GM23338 (cell line): ENCODE measurements at regions not wholly inside any gene's neighbourhood (a gene's known extent, or its start where the extent isn't known, plus 50 kb on each side); places are given as distances from the start of the nearest gene placed in this dataset.

Source experiments
- CREB1 ChIP-seq: fragments of 250-450 bp; sonication (Bioruptor Pico); IDR thresholded peaks from 2 replicates; pipeline ENCODE4 v1.5.0; 2020; ENCODE audit warnings: low read depth, mild to moderate bottlenecking, moderate library complexity
- EZH2 ChIP-seq: fragments of 200-600 bp; sonication (generic); IDR thresholded peaks from one replicate; pipeline ENCODE4 v1.8.0; 2017; ENCODE audit warnings: antibody characterized with exemption, mild to moderate bottlenecking, low read depth; ENCODE audit not compliant: unreplicated experiment
- JUNB ChIP-seq: IDR thresholded peaks from one replicate; pipeline ENCODE4 v1.6.1; 2016; ENCODE audit warnings: antibody characterized with exemption; ENCODE audit not compliant: unreplicated experiment
- NANOG ChIP-seq: IDR thresholded peaks from 2 replicates; pipeline ENCODE4 v1.6.1; 2016; ENCODE audit warnings: antibody characterized with exemption, borderline replicate concordance
- STAT1 ChIP-seq: IDR thresholded peaks from one replicate; pipeline ENCODE4 v1.6.1; 2016; ENCODE audit warnings: antibody characterized with exemption; ENCODE audit not compliant: unreplicated experiment
- ZNF114 ChIP-seq: fragments of 250-450 bp; sonication (Bioruptor Pico); IDR thresholded peaks from 2 replicates; pipeline ENCODE4 v1.5.0; 2020; ENCODE audit warnings: mild to moderate bottlenecking, moderate library complexity
- ZNF331 ChIP-seq: fragments of 250-450 bp; sonication (Bioruptor Pico); IDR thresholded peaks from 2 replicates; pipeline ENCODE4 v1.5.0; 2020; ENCODE audit warnings: low read depth, mild to moderate bottlenecking, moderate library complexity
- TF ChIP-seq, protein P1 (sequence below), 2 experiments: fragments of 200-600 bp in 1 of 2; sonication (generic) in 1 of 2; conservative IDR thresholded peaks; 2 replicates each; pipeline versions ENCODE4 v1.5.1 to v1.6.1; 2016 to 2017; ENCODE audit warnings: antibody characterized with exemption in 2 of 2, low read depth in 2 of 2, mild to moderate bottlenecking in 2 of 2, moderate library complexity in 1 of 2
- TF ChIP-seq, protein P2 (sequence below): IDR thresholded peaks from one replicate; pipeline ENCODE4 v1.6.1; 2018; ENCODE audit warnings: antibody characterized with exemption; ENCODE audit not compliant: unreplicated experiment

GRCh38 chr20:5369629-5370028 is 52.9 kb upstream of the PROKR2 start (continued):
- TF ChIP-seq, protein P1, sequence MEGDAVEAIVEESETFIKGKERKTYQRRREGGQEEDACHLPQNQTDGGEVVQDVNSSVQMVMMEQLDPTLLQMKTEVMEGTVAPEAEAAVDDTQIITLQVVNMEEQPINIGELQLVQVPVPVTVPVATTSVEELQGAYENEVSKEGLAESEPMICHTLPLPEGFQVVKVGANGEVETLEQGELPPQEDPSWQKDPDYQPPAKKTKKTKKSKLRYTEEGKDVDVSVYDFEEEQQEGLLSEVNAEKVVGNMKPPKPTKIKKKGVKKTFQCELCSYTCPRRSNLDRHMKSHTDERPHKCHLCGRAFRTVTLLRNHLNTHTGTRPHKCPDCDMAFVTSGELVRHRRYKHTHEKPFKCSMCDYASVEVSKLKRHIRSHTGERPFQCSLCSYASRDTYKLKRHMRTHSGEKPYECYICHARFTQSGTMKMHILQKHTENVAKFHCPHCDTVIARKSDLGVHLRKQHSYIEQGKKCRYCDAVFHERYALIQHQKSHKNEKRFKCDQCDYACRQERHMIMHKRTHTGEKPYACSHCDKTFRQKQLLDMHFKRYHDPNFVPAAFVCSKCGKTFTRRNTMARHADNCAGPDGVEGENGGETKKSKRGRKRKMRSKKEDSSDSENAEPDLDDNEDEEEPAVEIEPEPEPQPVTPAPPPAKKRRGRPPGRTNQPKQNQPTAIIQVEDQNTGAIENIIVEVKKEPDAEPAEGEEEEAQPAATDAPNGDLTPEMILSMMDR (conservative IDR thresholded peaks at IDR 0.05; ENCODE audit: low read depth in 2 of 2): no peak
- TF ChIP-seq STAT1 (no peak), EZH2 (no peak), JUNB (no peak), ZNF114 (CRISPR knock-in tag) (no peak), ZNF331 (CRISPR knock-in tag) (no peak), CREB1 (CRISPR knock-in tag) (no peak), NANOG (no peak)
- TF ChIP-seq, protein P2, sequence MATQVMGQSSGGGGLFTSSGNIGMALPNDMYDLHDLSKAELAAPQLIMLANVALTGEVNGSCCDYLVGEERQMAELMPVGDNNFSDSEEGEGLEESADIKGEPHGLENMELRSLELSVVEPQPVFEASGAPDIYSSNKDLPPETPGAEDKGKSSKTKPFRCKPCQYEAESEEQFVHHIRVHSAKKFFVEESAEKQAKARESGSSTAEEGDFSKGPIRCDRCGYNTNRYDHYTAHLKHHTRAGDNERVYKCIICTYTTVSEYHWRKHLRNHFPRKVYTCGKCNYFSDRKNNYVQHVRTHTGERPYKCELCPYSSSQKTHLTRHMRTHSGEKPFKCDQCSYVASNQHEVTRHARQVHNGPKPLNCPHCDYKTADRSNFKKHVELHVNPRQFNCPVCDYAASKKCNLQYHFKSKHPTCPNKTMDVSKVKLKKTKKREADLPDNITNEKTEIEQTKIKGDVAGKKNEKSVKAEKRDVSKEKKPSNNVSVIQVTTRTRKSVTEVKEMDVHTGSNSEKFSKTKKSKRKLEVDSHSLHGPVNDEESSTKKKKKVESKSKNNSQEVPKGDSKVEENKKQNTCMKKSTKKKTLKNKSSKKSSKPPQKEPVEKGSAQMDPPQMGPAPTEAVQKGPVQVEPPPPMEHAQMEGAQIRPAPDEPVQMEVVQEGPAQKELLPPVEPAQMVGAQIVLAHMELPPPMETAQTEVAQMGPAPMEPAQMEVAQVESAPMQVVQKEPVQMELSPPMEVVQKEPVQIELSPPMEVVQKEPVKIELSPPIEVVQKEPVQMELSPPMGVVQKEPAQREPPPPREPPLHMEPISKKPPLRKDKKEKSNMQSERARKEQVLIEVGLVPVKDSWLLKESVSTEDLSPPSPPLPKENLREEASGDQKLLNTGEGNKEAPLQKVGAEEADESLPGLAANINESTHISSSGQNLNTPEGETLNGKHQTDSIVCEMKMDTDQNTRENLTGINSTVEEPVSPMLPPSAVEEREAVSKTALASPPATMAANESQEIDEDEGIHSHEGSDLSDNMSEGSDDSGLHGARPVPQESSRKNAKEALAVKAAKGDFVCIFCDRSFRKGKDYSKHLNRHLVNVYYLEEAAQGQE: no peak
